ENCODE measurements at regions not wholly inside any gene's neighbourhood (a gene's known extent, or its start where the extent isn't known, plus 50 kb on each side); places are given as distances from the start of the nearest gene placed in this dataset.
"Not testable (repeated sequence)": the region's sequence is repeated elsewhere in the genome, so short reads cannot be mapped to it uniquely, and the experiment has no call there.

GRCh38 chr12:83505586-83505985, 818.9 kb downstream of the TMTC2 start:
- Histone ChIP-seq H3K27ac (ENCODE audit: low read depth in 2 of 2, low read length in 2 of 2) (no peak overlapping the region), H3K4me1 (ENCODE audit: control insufficient read depth in 2 of 3, insufficient read depth in 2 of 3, low read depth in 1 of 3, low read length in 3 of 3) (no peaks in the 10 kb centered on the region), H3K27me3 (ENCODE audit: control insufficient read depth, insufficient read depth, low read length) (no peaks in the 10 kb centered on the region), H3K4me3 (ENCODE audit: low read length in 3 of 3) (no peak overlapping the region), H3K36me3 (ENCODE audit: control insufficient read depth in 2 of 3, insufficient read depth in 3 of 3, low read length in 3 of 3) (no peaks in the 10 kb centered on the region), H3K9ac (ENCODE audit: low read length in 3 of 3) (no peak overlapping the region), H3K9me3 (ENCODE audit: control insufficient read depth in 2 of 3, insufficient read depth in 1 of 3, low read length in 3 of 3) (no peaks in the 10 kb centered on the region)
- DNase-seq (no peak), FAIRE-seq (no peak)
- intact Hi-C loops (cut with DNase I) = no loop called here
- TF ChIP-seq CTCF (IDR thresholded peaks at IDR 0.05; ENCODE audit: borderline replicate concordance, extremely low read depth, insufficient read depth) = no peak

- H3K4me1 ChIP-seq (ENCODE audit: control insufficient read depth in 2 of 3, insufficient read depth in 2 of 3, low read depth in 1 of 3, low read length in 3 of 3); DNase-seq; H3K36me3 ChIP-seq (ENCODE audit: control insufficient read depth in 2 of 3, insufficient read depth in 3 of 3, low read length in 3 of 3); FAIRE-seq; H3K9me3 ChIP-seq (ENCODE audit: control insufficient read depth in 2 of 3, insufficient read depth in 1 of 3, low read length in 3 of 3); H3K27me3 ChIP-seq (ENCODE audit: control insufficient read depth, insufficient read depth, low read length); H3K4me3 ChIP-seq (ENCODE audit: low read length in 3 of 3); H3K27ac ChIP-seq (ENCODE audit: low read depth in 2 of 2, low read length in 2 of 2); H3K9ac ChIP-seq (ENCODE audit: low read length in 3 of 3); intact Hi-C loops (cut with DNase I): not testable (repeated sequence)
These were observed 813.2 kb downstream of the TMTC2 start for GRCh38 chr12:83499894-83500293.

- intact Hi-C loops (cut with DNase I) = no loop called here
- Histone ChIP-seq H3K27me3 (ENCODE audit: control insufficient read depth, insufficient read depth, low read length) (no peaks in the 10 kb centered on the region), H3K27ac (ENCODE audit: low read depth in 2 of 2, low read length in 2 of 2) (no peak overlapping the region), H3K9me3 (ENCODE audit: control insufficient read depth in 2 of 3, insufficient read depth in 1 of 3, low read length in 3 of 3) (no peaks in the 10 kb centered on the region), H3K36me3 (ENCODE audit: control insufficient read depth in 2 of 3, insufficient read depth in 3 of 3, low read length in 3 of 3) (no peaks in the 10 kb centered on the region), H3K4me3 (ENCODE audit: low read length in 3 of 3) (no peak overlapping the region), H3K9ac (ENCODE audit: low read length in 3 of 3) (no peak overlapping the region), H3K4me1 (ENCODE audit: control insufficient read depth in 2 of 3, insufficient read depth in 2 of 3, low read depth in 1 of 3, low read length in 3 of 3) (no peaks in the 10 kb centered on the region)
- DNase-seq (no peak), FAIRE-seq (no peak)
- no peak for TF ChIP-seq CTCF (IDR thresholded peaks at IDR 0.05; ENCODE audit: borderline replicate concordance, extremely low read depth, insufficient read depth)
These were observed 791.0 kb downstream of the TMTC2 start for GRCh38 chr12:83477696-83478095.

GRCh38 chr12:83476695-83477690, 790.3 kb downstream of the TMTC2 start:
- Histone ChIP-seq H3K4me1 (ENCODE audit: control insufficient read depth in 2 of 3, insufficient read depth in 2 of 3, low read depth in 1 of 3, low read length in 3 of 3) (no peaks in the 10 kb centered on the region), H3K9me3 (ENCODE audit: control insufficient read depth in 2 of 3, insufficient read depth in 1 of 3, low read length in 3 of 3) (no peaks in the 10 kb centered on the region), H3K27ac (ENCODE audit: low read depth in 2 of 2, low read length in 2 of 2) (no peak overlapping the region), H3K27me3 (ENCODE audit: control insufficient read depth, insufficient read depth, low read length) (no peaks in the 10 kb centered on the region), H3K9ac (ENCODE audit: low read length in 3 of 3) (no peak overlapping the region), H3K4me3 (ENCODE audit: low read length in 3 of 3) (no peak overlapping the region), H3K36me3 (ENCODE audit: control insufficient read depth in 2 of 3, insufficient read depth in 3 of 3, low read length in 3 of 3) (no peaks in the 10 kb centered on the region)
- DNase-seq = no peak
- intact Hi-C loops (cut with DNase I) = no loop called here
- no peak for FAIRE-seq
- TF ChIP-seq CTCF (IDR thresholded peaks at IDR 0.05; ENCODE audit: borderline replicate concordance, extremely low read depth, insufficient read depth) = no peak
